Renal pelvis (tissue), 1 donor: ENCODE measurements at regions not wholly inside any gene's neighbourhood (a gene's known extent, or its start where the extent isn't known, plus 50 kb on each side); places are given as distances from the start of the nearest gene placed in this dataset.
"Not testable (repeated sequence)": the region's sequence is repeated elsewhere in the genome, so short reads cannot be mapped to it uniquely, and the experiment has no call there.

Source experiments
- DNase-seq: peaks from one replicate; pipeline ENCODE4 v3.0.0-alpha.2; 2013

GRCh38 chr4:177802661-177803060 lies 360.4 kb upstream of the AGA start:
- DNase-seq, result no peak

DNA sequence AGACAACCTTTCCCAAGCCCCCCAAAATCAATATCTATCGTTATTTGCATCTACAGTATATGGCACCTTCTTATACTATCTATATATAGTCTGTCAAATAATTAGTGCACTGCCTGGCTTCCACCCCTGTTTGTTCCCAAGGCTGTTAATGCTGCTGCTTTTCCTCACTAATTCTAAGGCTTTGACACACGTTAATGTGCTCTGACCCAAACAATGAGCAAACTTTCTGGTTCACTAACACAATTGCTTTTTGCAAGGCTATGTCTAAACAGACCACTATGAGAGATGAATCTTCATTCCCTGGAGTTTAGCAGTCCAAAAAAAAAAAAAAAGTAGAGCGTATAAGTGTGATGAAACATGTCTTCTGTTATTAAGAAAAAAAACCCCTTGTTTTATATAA lies 360.9 kb upstream of the AGA start:
- DNase-seq, result no peak

- DNase-seq, result no peak
These were observed 367.6 kb upstream of the AGA start for GRCh38 chr4:177809791-177810190.

GRCh38 chr4:177810220-177810619 lies 368.0 kb upstream of the AGA start:
- no peak for DNase-seq

GRCh38 chr4:177818392-177818791 lies 376.2 kb upstream of the AGA start:
- not testable (repeated sequence) for DNase-seq

DNA sequence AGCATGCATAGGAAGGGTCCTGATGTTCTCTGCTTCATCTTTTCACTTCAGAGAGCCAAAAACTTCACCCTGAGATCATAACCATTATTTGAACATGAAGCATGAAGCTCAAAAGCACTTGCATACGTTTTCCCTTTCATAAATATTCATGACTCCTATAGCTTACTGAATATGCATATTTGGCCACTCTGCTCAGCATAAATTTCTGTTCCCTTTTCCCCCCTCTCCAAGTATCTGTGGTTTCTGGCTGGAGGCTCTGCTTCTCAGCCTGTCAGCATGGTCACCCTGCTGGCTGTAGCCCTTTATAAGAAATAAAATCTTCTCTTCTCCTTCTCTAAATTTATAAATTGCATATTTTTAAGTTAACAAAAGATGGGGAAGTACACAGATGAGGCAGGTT lies 384.7 kb upstream of the AGA start:
- DNase-seq, result no peak

GRCh38 chr4:177841258-177841657 lies 399.0 kb upstream of the AGA start:
- no peak for DNase-seq

DNA sequence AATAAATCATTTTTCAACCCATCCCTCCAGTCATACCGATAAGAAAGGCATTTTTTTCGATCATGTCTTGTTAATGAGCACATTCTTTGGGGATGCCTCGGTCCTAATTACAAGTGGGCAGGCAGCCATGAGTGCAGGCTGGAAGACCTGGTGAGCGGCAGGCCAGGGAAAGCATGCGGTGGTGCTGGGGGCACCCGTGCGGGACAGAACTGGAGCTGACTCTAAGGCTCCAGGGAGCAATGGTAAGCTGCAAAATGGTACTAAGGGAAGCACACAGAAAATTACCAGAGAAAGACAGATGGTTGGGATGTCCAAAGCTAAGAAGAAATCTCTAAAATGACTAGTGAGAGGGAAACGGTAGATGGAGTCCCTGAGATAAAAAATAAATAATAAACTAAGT lies 411.0 kb upstream of the AGA start:
- no peak for DNase-seq

GRCh38 chr4:177855507-177856197 lies 413.4 kb upstream of the AGA start:
- no peak for DNase-seq

GRCh38 chr4:177860171-177860570 lies 417.9 kb upstream of the AGA start:
- peak; percentile 24 for DNase-seq

- no peak for DNase-seq
These were observed 419.4 kb upstream of the AGA start for GRCh38 chr4:177861551-177862094.

DNA sequence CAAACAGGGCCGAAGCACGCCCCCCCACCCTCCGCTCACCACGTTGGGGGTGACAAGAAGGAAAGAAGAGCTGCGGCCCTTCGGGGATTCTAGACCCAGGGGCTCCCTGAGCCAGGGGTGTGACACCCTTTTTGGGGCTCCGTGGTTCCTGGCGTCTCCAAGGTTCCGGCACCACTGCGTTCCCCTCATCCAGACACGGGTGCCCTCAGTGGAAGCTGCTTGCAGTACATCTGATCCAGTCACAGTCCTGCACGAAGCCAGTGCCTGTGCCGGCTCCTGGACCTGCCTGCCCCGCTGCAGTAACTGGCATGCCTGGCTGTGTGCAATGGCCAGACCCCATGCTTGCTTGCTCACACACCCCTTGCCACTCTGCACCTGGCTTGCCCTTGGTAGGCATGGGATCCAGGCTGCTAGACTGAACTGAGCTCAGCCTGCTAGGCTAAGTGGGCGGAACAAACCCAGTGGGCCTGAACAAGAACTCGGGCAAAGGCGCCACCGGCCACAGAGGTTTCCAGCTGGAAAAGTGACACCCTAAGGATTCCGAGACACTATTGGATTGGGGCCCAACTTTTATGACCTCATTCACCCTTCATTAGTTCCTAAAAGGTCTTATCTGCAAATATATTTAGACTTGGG lies 420.4 kb upstream of the AGA start:
- no peak for DNase-seq

GRCh38 chr4:177879851-177880250 lies 437.6 kb upstream of the AGA start:
- no peak for DNase-seq

GRCh38 chr4:177895136-177895535 lies 452.9 kb upstream of the AGA start:
- no peak for DNase-seq

GRCh38 chr4:177901786-177902185 lies 459.5 kb upstream of the AGA start:
- DNase-seq, result no peak

DNA sequence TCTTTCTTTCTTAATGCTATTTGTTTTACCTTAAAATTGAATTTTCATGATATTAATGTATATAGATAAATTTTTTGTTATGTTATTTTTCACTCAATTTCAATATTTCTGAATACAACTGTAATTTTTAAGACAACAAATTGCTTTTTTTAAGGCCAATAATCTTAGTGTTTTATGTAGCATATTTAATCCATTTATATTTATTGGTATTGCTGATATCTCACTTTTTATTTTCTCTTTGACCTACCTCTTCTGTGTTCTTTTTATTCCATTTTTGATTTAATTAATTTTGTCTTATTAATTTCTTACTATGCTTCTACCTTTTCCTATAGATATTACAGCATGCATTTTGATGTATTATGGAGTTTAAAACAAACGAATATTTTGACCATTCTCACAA lies 460.1 kb upstream of the AGA start:
- DNase-seq, result no peak

GRCh38 chr4:177907736-177908424 lies 465.6 kb upstream of the AGA start:
- DNase-seq, result no peak

DNA sequence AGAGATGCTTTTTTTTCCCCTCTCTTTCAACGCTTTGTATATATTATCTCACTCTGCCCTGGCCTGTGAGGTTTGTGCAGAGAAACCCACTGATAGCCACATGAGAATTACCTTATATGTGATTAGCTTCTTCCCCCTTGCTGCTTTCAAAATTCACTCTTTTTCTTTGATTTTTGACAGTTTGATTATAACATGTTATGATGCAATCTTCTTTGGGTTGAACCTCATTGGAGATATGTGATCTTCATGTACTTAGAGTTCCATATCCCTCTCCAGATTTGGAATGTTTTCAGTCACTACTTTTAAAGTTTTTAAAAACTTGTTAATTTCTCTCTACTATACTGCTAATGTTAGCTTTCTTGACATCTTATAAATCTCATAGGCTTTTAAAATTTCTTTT lies 479.5 kb upstream of the AGA start:
- DNase-seq, result no peak

GRCh38 chr4:177923888-177924287 lies 481.7 kb upstream of the AGA start:
- no peak for DNase-seq

GRCh38 chr4:177937041-177937440 lies 494.8 kb upstream of the AGA start:
- no peak for DNase-seq

GRCh38 chr4:177938226-177938625 lies 496.0 kb upstream of the AGA start:
- DNase-seq, result no peak

GRCh38 chr4:177945268-177945667 lies 503.0 kb upstream of the AGA start:
- no peak for DNase-seq

- DNase-seq, result no peak
These were observed 505.4 kb upstream of the AGA start for GRCh38 chr4:177947607-177948006.
